ENCODE measurements at regions not wholly inside any gene's neighbourhood (a gene's known extent, or its start where the extent isn't known, plus 50 kb on each side); places are given as distances from the start of the nearest gene placed in this dataset.

DNA sequence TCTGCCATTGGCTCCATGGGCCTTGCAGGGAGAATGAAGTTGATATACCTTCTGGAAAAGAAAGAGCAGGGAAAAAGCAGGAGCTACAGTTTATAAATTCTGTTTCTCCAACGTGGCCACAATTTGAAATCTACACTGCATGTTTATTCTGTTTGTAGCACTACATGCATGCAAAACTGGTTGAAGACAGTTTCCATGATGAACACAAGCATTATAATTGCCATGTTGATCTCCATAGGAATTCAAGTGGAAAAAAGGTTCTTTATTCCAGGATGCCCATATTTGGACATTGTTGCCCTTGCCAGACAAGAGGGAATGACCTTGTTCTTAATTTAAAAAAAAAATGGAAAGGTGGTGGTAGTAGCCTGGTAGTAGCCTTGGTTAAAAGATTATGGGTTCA, 69.2 kb upstream of the PALM2AKAP2 start:
- Histone ChIP-seq H3K4me1 (ENCODE audit: low read depth, poor library complexity, severe bottlenecking) (no peaks in the 10 kb centered on the region), H2AFZ (ENCODE audit: low read depth) (no peak overlapping the region), H3K79me2 (ENCODE audit: insufficient read depth, low read depth) (no peaks in the 10 kb centered on the region), H3K4me2 (no peak overlapping the region), H3K27me3 (ENCODE audit: insufficient read depth, low read depth) (no peaks in the 10 kb centered on the region), H3K4me3 (IDR thresholded peaks at IDR 0.05; ENCODE audit: insufficient read depth, low read depth, low read length) (no peak overlapping the region), H4K20me1 (ENCODE audit: insufficient read depth) (no peaks in the 10 kb centered on the region), H3K9ac (no peak overlapping the region), H3K36me3 (ENCODE audit: insufficient read depth) (no peaks in the 10 kb centered on the region), H3K27ac (no peak overlapping the region)
- TF ChIP-seq, protein P1, sequence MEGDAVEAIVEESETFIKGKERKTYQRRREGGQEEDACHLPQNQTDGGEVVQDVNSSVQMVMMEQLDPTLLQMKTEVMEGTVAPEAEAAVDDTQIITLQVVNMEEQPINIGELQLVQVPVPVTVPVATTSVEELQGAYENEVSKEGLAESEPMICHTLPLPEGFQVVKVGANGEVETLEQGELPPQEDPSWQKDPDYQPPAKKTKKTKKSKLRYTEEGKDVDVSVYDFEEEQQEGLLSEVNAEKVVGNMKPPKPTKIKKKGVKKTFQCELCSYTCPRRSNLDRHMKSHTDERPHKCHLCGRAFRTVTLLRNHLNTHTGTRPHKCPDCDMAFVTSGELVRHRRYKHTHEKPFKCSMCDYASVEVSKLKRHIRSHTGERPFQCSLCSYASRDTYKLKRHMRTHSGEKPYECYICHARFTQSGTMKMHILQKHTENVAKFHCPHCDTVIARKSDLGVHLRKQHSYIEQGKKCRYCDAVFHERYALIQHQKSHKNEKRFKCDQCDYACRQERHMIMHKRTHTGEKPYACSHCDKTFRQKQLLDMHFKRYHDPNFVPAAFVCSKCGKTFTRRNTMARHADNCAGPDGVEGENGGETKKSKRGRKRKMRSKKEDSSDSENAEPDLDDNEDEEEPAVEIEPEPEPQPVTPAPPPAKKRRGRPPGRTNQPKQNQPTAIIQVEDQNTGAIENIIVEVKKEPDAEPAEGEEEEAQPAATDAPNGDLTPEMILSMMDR (conservative IDR thresholded peaks at IDR 0.05; ENCODE audit: low read depth, low read length) = no peak

DNA sequence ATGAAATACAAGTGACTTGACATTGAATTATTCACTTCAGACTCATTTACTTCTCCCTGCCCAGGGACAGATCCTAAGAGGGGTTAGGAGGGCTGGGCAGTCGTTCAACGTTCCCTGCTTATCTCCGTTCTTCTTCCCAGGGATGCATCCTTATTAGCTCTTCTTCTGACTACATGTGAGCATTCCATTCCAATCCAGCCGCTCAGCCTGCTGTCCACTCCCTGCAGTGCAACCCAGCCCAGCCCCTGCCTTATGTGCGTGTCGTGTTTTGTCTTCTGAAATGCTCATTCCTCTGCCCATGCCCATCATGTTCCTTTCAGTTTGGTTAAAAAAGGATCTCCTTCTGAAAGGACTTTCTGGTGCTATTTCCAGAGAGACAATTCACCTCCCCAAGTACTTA, 64.7 kb upstream of the PALM2AKAP2 start:
- Histone ChIP-seq H3K79me2 (ENCODE audit: insufficient read depth, low read depth) (no peaks in the 10 kb centered on the region), H3K4me3 (IDR thresholded peaks at IDR 0.05; ENCODE audit: insufficient read depth, low read depth, low read length) (no peak overlapping the region), H3K27ac (no peak overlapping the region), H3K36me3 (ENCODE audit: insufficient read depth) (no peaks in the 10 kb centered on the region), H3K4me2 (no peak overlapping the region), H3K4me1 (ENCODE audit: low read depth, poor library complexity, severe bottlenecking) (no peaks in the 10 kb centered on the region), H4K20me1 (ENCODE audit: insufficient read depth) (no peaks in the 10 kb centered on the region), H2AFZ (ENCODE audit: low read depth) (no peak overlapping the region), H3K9ac (no peak overlapping the region), H3K27me3 (ENCODE audit: insufficient read depth, low read depth) (no peaks in the 10 kb centered on the region)
- TF ChIP-seq, protein P1 (conservative IDR thresholded peaks at IDR 0.05; ENCODE audit: low read depth, low read length) = no peak

DNA sequence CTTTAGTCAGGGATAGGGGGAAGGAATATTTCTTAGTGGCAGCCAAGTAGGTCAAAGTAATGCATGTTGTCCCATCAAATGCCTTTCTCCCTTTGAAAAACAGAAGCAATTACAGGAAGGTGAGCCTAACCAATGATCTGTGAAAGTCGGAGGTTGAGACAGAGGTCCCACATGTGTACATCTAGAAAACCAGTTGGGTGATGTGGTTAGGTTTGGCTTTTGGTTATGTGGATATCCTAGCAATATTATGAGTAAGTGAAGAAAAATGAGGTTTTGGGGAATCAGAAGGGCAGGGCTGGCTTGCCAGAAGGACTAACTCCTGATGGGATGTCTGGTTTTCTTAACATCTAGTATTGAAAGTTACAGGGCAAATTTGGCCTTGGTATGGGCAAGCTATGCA, 63.4 kb upstream of the PALM2AKAP2 start:
- H3K4me2 ChIP-seq = no peak overlapping the region
- no peak overlapping the region for H3K9ac ChIP-seq
- H3K4me3 ChIP-seq (IDR thresholded peaks at IDR 0.05; ENCODE audit: insufficient read depth, low read depth, low read length) = no peak overlapping the region
- no peaks in the 10 kb centered on the region for H3K36me3 ChIP-seq (ENCODE audit: insufficient read depth)
- no peaks in the 10 kb centered on the region for H3K79me2 ChIP-seq (ENCODE audit: insufficient read depth, low read depth)
- H4K20me1 ChIP-seq (ENCODE audit: insufficient read depth) = no peaks in the 10 kb centered on the region
- H2AFZ ChIP-seq (ENCODE audit: low read depth) = no peak overlapping the region
- H3K27me3 ChIP-seq (ENCODE audit: insufficient read depth, low read depth) = no peaks in the 10 kb centered on the region
- H3K4me1 ChIP-seq (ENCODE audit: low read depth, poor library complexity, severe bottlenecking) = no peaks in the 10 kb centered on the region
- no peak overlapping the region for H3K27ac ChIP-seq
- TF ChIP-seq, protein P1 (conservative IDR thresholded peaks at IDR 0.05; ENCODE audit: low read depth, low read length) = no peak

DNA sequence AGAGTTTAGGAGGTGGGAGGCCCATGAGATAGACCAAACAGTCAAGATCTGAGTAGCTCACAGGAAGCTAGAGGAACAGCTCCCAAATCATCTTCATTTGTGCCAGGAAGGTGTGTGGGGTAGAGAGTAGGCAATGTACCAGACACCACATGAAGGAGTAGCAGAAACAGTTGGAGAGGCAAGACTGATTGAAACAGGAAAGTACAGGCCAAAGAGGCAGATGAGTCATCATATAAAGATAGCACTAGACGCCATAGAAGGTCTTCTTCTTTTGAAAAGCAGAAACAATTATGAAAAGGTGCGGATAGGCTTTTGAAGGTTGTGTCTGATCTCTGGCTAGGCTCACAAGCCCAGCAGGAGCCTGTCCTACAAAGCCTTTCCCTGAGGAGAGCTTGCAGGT, 62.7 kb upstream of the PALM2AKAP2 start:
- H3K9ac ChIP-seq = no peak overlapping the region
- H3K4me2 ChIP-seq = no peak overlapping the region
- TF ChIP-seq, protein P1 (conservative IDR thresholded peaks at IDR 0.05; ENCODE audit: low read depth, low read length) = no peak
- H3K27ac ChIP-seq = no peak overlapping the region
- no peaks in the 10 kb centered on the region for H3K36me3 ChIP-seq (ENCODE audit: insufficient read depth)
- H3K27me3 ChIP-seq (ENCODE audit: insufficient read depth, low read depth) = no peaks in the 10 kb centered on the region
- no peak overlapping the region for H2AFZ ChIP-seq (ENCODE audit: low read depth)
- no peak overlapping the region for H3K4me3 ChIP-seq (IDR thresholded peaks at IDR 0.05; ENCODE audit: insufficient read depth, low read depth, low read length)
- H3K79me2 ChIP-seq (ENCODE audit: insufficient read depth, low read depth) = no peaks in the 10 kb centered on the region
- H3K4me1 ChIP-seq (ENCODE audit: low read depth, poor library complexity, severe bottlenecking) = no peaks in the 10 kb centered on the region
- no peaks in the 10 kb centered on the region for H4K20me1 ChIP-seq (ENCODE audit: insufficient read depth)

DNA sequence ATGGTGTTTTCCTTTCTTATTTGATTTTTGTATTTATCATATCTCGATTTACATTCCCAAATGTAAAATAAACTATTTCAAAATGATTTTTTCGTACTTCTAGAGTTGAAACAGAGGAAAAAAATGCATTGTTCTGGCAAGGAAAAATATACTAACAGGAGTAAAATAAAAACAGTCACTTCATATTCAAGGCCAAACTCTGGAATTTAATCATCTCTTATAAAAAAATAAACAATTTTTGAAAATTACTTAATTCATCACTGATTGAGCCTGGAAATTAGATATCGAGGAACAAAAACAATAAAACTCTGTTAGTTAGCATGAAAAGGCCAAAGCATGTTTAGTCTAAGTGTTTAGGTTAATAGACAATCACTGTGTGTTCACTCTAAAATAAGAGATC, 61.1 kb upstream of the PALM2AKAP2 start:
- Histone ChIP-seq H4K20me1 (ENCODE audit: insufficient read depth) (no peaks in the 10 kb centered on the region), H3K79me2 (ENCODE audit: insufficient read depth, low read depth) (no peaks in the 10 kb centered on the region), H3K27ac (no peak overlapping the region), H3K4me2 (no peak overlapping the region), H3K9ac (no peak overlapping the region), H3K36me3 (ENCODE audit: insufficient read depth) (no peaks in the 10 kb centered on the region), H3K4me1 (ENCODE audit: low read depth, poor library complexity, severe bottlenecking) (no peaks in the 10 kb centered on the region), H3K4me3 (IDR thresholded peaks at IDR 0.05; ENCODE audit: insufficient read depth, low read depth, low read length) (no peak overlapping the region), H2AFZ (ENCODE audit: low read depth) (no peak overlapping the region), H3K27me3 (ENCODE audit: insufficient read depth, low read depth) (no peaks in the 10 kb centered on the region)
- TF ChIP-seq, protein P1 (conservative IDR thresholded peaks at IDR 0.05; ENCODE audit: low read depth, low read length) = no peak
